Stimulated activated memory B cell treated with anti-CD40 and anti-IgM and Interleukin-4, amounts not matched to agents 10 μg/mL and 1 μg/mL and 100 μg/mL, for 72 hours (primary cell): ENCODE measurements at regions not wholly inside any gene's neighbourhood (a gene's known extent, or its start where the extent isn't known, plus 50 kb on each side); places are given as distances from the start of the nearest gene placed in this dataset.
"Not testable (repeated sequence)": the region's sequence is repeated elsewhere in the genome, so short reads cannot be mapped to it uniquely, and the experiment has no call there.

Source experiments
- ATAC-seq: fragments of 150-1000 bp; cut with Tn5 transposase; 2 replicates; pipeline ENCODE4 v1.10.0; 2021
- H3K27ac Mint-ChIP-seq: one replicate; pipeline ENCODE4 v1.8.0; 2022; ENCODE audit warnings: mild to moderate bottlenecking, mixed read lengths
- H3K27me3 Mint-ChIP-seq: one replicate; pipeline ENCODE4 v1.8.0; 2022; ENCODE audit warnings: mixed read lengths
- H3K36me3 Mint-ChIP-seq: one replicate; pipeline ENCODE4 v1.8.0; 2022; ENCODE audit warnings: mixed read lengths
- H3K4me1 Mint-ChIP-seq: one replicate; pipeline ENCODE4 v1.8.0; 2022; ENCODE audit warnings: mixed read lengths
- H3K4me3 Mint-ChIP-seq: one replicate; pipeline ENCODE4 v1.8.0; 2022; ENCODE audit warnings: mild to moderate bottlenecking, moderate library complexity, mixed read lengths
- H3K9me3 Mint-ChIP-seq: one replicate; pipeline ENCODE4 v1.8.0; 2022; ENCODE audit warnings: mixed read lengths

- no peak overlapping the region for H3K4me3 Mint-ChIP-seq
- no peaks in the 10 kb centered on the region for H3K4me1 Mint-ChIP-seq
- no peak overlapping the region for H3K27ac Mint-ChIP-seq
- no peaks in the 10 kb centered on the region for H3K9me3 Mint-ChIP-seq
- no peaks in the 10 kb centered on the region for H3K27me3 Mint-ChIP-seq
- no peak for ATAC-seq
- peaks cover 5% of the 10 kb centered on the region for H3K36me3 Mint-ChIP-seq
These were observed 52.6 kb upstream of the AGA start for GRCh38 chr4:177494791-177495190.

- H3K4me1 Mint-ChIP-seq, H3K27ac Mint-ChIP-seq, H3K36me3 Mint-ChIP-seq, H3K27me3 Mint-ChIP-seq, H3K9me3 Mint-ChIP-seq, ATAC-seq, H3K4me3 Mint-ChIP-seq: not testable (repeated sequence)
These were observed 53.4 kb upstream of the AGA start for GRCh38 chr4:177495626-177496025.

- peaks cover 6% of the 10 kb centered on the region for H3K9me3 Mint-ChIP-seq
- H3K4me1 Mint-ChIP-seq: no peaks in the 10 kb centered on the region
- H3K36me3 Mint-ChIP-seq: peaks cover 5% of the 10 kb centered on the region
- H3K4me3 Mint-ChIP-seq: no peak overlapping the region
- no peak overlapping the region for H3K27ac Mint-ChIP-seq
- peak; percentile 27 for ATAC-seq
- H3K27me3 Mint-ChIP-seq: no peaks in the 10 kb centered on the region
These were observed 57.3 kb upstream of the AGA start for GRCh38 chr4:177499537-177499936.

GRCh38 chr4:177505171-177505615 is 63.0 kb upstream of the AGA start:
- no peaks in the 10 kb centered on the region for H3K36me3 Mint-ChIP-seq
- no peaks in the 10 kb centered on the region for H3K4me1 Mint-ChIP-seq
- peaks cover 9% of the 10 kb centered on the region for H3K9me3 Mint-ChIP-seq
- no peak overlapping the region for H3K4me3 Mint-ChIP-seq
- no peak overlapping the region for H3K27ac Mint-ChIP-seq
- no peaks in the 10 kb centered on the region for H3K27me3 Mint-ChIP-seq
- ATAC-seq: no peak

GRCh38 chr4:177508662-177509061 is 66.4 kb upstream of the AGA start:
- H3K9me3 Mint-ChIP-seq: peaks cover 4% of the 10 kb centered on the region

GRCh38 chr4:177509226-177509745 is 67.0 kb upstream of the AGA start:
- no peak overlapping the region for H3K4me3 Mint-ChIP-seq
- no peaks in the 10 kb centered on the region for H3K27me3 Mint-ChIP-seq
- peaks cover 4% of the 10 kb centered on the region for H3K36me3 Mint-ChIP-seq
- no peaks in the 10 kb centered on the region for H3K4me1 Mint-ChIP-seq
- H3K27ac Mint-ChIP-seq: no peak overlapping the region
- peaks cover 4% of the 10 kb centered on the region for H3K9me3 Mint-ChIP-seq
- no peak for ATAC-seq

More at GRCh38 chr4:177508662-177509061, 66.4 kb upstream of the AGA start:
- H3K27me3 Mint-ChIP-seq: no peaks in the 10 kb centered on the region
- H3K4me3 Mint-ChIP-seq: no peak overlapping the region
- peaks cover 4% of the 10 kb centered on the region for H3K36me3 Mint-ChIP-seq
- ATAC-seq: no peak
- H3K4me1 Mint-ChIP-seq: no peaks in the 10 kb centered on the region
- no peak overlapping the region for H3K27ac Mint-ChIP-seq

GRCh38 chr4:177511611-177512010 is 69.4 kb upstream of the AGA start:
- Mint-ChIP-seq H3K9me3 (peaks cover 4% of the 10 kb centered on the region), H3K27ac (no peak overlapping the region), H3K36me3 (peaks cover 4% of the 10 kb centered on the region), H3K4me3 (no peak overlapping the region), H3K4me1 (no peaks in the 10 kb centered on the region), H3K27me3 (no peaks in the 10 kb centered on the region)
- ATAC-seq: no peak

- peaks cover 4% of the 10 kb centered on the region for H3K9me3 Mint-ChIP-seq
- no peak for ATAC-seq
- no peaks in the 10 kb centered on the region for H3K4me1 Mint-ChIP-seq
- no peak overlapping the region for H3K4me3 Mint-ChIP-seq
- H3K27me3 Mint-ChIP-seq: no peaks in the 10 kb centered on the region
- peaks cover 4% of the 10 kb centered on the region for H3K36me3 Mint-ChIP-seq
- H3K27ac Mint-ChIP-seq: no peak overlapping the region
These were observed 70.4 kb upstream of the AGA start for GRCh38 chr4:177512646-177513045.

GRCh38 chr4:177517862-177518261 is 75.6 kb upstream of the AGA start:
- H3K27me3 Mint-ChIP-seq: no peaks in the 10 kb centered on the region
- H3K36me3 Mint-ChIP-seq: no peaks in the 10 kb centered on the region
- H3K4me1 Mint-ChIP-seq: no peaks in the 10 kb centered on the region
- H3K4me3 Mint-ChIP-seq: no peak overlapping the region
- no peak overlapping the region for H3K27ac Mint-ChIP-seq
- peaks cover under 1% of the 10 kb centered on the region for H3K9me3 Mint-ChIP-seq
- no peak for ATAC-seq

GRCh38 chr4:177519481-177520260 is 77.4 kb upstream of the AGA start:
- Mint-ChIP-seq H3K27me3 (no peaks in the 10 kb centered on the region), H3K27ac (no peak overlapping the region), H3K36me3 (peaks cover 4% of the 10 kb centered on the region), H3K4me3 (no peak overlapping the region), H3K9me3 (peaks cover 4% of the 10 kb centered on the region), H3K4me1 (no peaks in the 10 kb centered on the region)
- no peak for ATAC-seq

- Mint-ChIP-seq H3K36me3 (no peaks in the 10 kb centered on the region), H3K4me1 (no peaks in the 10 kb centered on the region), H3K9me3 (no peaks in the 10 kb centered on the region), H3K27me3 (no peaks in the 10 kb centered on the region), H3K27ac (no peak overlapping the region), H3K4me3 (no peak overlapping the region)
- no peak for ATAC-seq
These were observed 86.4 kb upstream of the AGA start for GRCh38 chr4:177528620-177529019.

- peaks cover 6% of the 10 kb centered on the region for H3K9me3 Mint-ChIP-seq
- ATAC-seq: no peak
These were observed 88.3 kb upstream of the AGA start for GRCh38 chr4:177530561-177530960.

GRCh38 chr4:177532358-177532757 is 90.1 kb upstream of the AGA start:
- H3K27ac Mint-ChIP-seq: no peak overlapping the region
- H3K4me1 Mint-ChIP-seq: no peaks in the 10 kb centered on the region
- H3K27me3 Mint-ChIP-seq: no peaks in the 10 kb centered on the region
- H3K36me3 Mint-ChIP-seq: no peaks in the 10 kb centered on the region
- no peak overlapping the region for H3K4me3 Mint-ChIP-seq
- ATAC-seq: no peak
- peaks cover 6% of the 10 kb centered on the region for H3K9me3 Mint-ChIP-seq

More at GRCh38 chr4:177530561-177530960, 88.3 kb upstream of the AGA start:
- Mint-ChIP-seq H3K27me3 (no peaks in the 10 kb centered on the region), H3K27ac (no peak overlapping the region), H3K4me3 (no peak overlapping the region), H3K4me1 (no peaks in the 10 kb centered on the region), H3K36me3 (no peaks in the 10 kb centered on the region)

GRCh38 chr4:177534841-177535240 is 92.6 kb upstream of the AGA start:
- H3K9me3 Mint-ChIP-seq, H3K36me3 Mint-ChIP-seq, H3K4me3 Mint-ChIP-seq, ATAC-seq, H3K4me1 Mint-ChIP-seq, H3K27ac Mint-ChIP-seq, H3K27me3 Mint-ChIP-seq: not testable (repeated sequence)

GRCh38 chr4:177546745-177547144 is 104.5 kb upstream of the AGA start:
- Mint-ChIP-seq H3K27me3 (no peaks in the 10 kb centered on the region), H3K4me1 (no peaks in the 10 kb centered on the region), H3K9me3 (peaks cover 3% of the 10 kb centered on the region), H3K36me3 (no peaks in the 10 kb centered on the region), H3K4me3 (no peak overlapping the region), H3K27ac (no peak overlapping the region)
- ATAC-seq: no peak

GRCh38 chr4:177547985-177548384 is 105.7 kb upstream of the AGA start:
- no peaks in the 10 kb centered on the region for H3K4me1 Mint-ChIP-seq
- H3K27ac Mint-ChIP-seq: no peak overlapping the region
- ATAC-seq: no peak
- H3K27me3 Mint-ChIP-seq: no peaks in the 10 kb centered on the region
- H3K36me3 Mint-ChIP-seq: no peaks in the 10 kb centered on the region
- H3K9me3 Mint-ChIP-seq: no peaks in the 10 kb centered on the region
- H3K4me3 Mint-ChIP-seq: no peak overlapping the region
